Naive B cell (primary cell): ENCODE measurements at regions not wholly inside any gene's neighbourhood (a gene's known extent, or its start where the extent isn't known, plus 50 kb on each side); places are given as distances from the start of the nearest gene placed in this dataset.

ENCODE experiments used
- ATAC-seq, 2 donors: fragments of 150-1000 bp; cut with Tn5 transposase; 2 replicates each; pipeline ENCODE4 v1.10.0; 2021; ENCODE audit warnings: low read depth in 2 of 2, mild to moderate bottlenecking in 2 of 2, moderate library complexity in 2 of 2
- DNase-seq: peaks from one replicate; pipeline ENCODE4 v3.0.0; 2022
- H3K27ac Mint-ChIP-seq, 6 donors: one replicate each; pipeline ENCODE4 v1.8.0; 2020 to 2022; ENCODE audit warnings: mild to moderate bottlenecking in 6 of 6, mixed read lengths in 6 of 6, moderate library complexity in 5 of 6, inconsistent platforms in 2 of 6
- H3K27me3 Mint-ChIP-seq, 3 donors: one replicate each; pipeline ENCODE4 v1.8.0; 2021 to 2022; ENCODE audit warnings: mixed read lengths in 3 of 3, mild to moderate bottlenecking in 1 of 3
- H3K36me3 Mint-ChIP-seq, 2 donors: one replicate each; pipeline ENCODE4 v1.8.0; 2020 to 2022; ENCODE audit warnings: mixed read lengths in 2 of 2, inconsistent platforms in 1 of 2, mild to moderate bottlenecking in 1 of 2
- H3K4me1 Mint-ChIP-seq, 3 donors: one replicate each; pipeline ENCODE4 v1.8.0; 2020 to 2022; ENCODE audit warnings: mixed read lengths in 3 of 3, inconsistent platforms in 1 of 3, mild to moderate bottlenecking in 1 of 3, moderate library complexity in 1 of 3
- H3K4me3 Mint-ChIP-seq, 8 donors: one replicate each; pipeline ENCODE4 v1.8.0; 2020 to 2022; ENCODE audit warnings: mild to moderate bottlenecking in 8 of 8, mixed read lengths in 8 of 8, moderate library complexity in 8 of 8, inconsistent platforms in 2 of 8
- H3K9me3 Mint-ChIP-seq, 7 donors: one replicate each; pipeline ENCODE4 v1.8.0; 2020 to 2022; ENCODE audit warnings: mixed read lengths in 7 of 7, mild to moderate bottlenecking in 5 of 7, inconsistent platforms in 2 of 7, moderate library complexity in 1 of 7

DNA sequence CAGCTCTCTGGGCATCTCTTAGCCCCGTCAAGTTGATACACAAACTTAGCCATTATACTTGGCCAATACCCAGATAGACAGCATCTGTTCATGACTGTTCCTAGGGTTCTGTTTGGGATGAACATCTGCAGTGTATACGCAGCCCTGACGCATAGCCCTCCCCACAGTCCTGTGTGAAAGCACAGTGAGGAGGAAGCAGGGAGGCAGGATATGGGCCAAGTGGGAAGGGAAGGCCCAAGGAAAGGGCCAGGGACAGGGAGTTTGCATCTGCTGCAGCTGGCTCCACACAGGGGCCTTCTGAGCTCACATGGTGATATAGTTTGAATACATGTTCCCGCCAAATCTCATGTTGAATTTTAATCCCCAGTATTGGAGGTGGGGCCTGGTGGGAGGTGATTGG is 80.2 kb downstream of the CMPK2 start:
- peaks cover 0 to 5% (median 0%) of the 10 kb centered on the region in 3 donors for H3K27me3 Mint-ChIP-seq
- no peak overlapping the region for H3K4me3 Mint-ChIP-seq
- peaks cover 14 to 16% (median 15%) of the 10 kb centered on the region in 3 donors for H3K4me1 Mint-ChIP-seq
- H3K9me3 Mint-ChIP-seq: no peaks in the 10 kb centered on the region
- H3K36me3 Mint-ChIP-seq: no peaks in the 10 kb centered on the region
- DNase-seq (no peak), ATAC-seq (no peak)
- no peak overlapping the region for H3K27ac Mint-ChIP-seq

DNA sequence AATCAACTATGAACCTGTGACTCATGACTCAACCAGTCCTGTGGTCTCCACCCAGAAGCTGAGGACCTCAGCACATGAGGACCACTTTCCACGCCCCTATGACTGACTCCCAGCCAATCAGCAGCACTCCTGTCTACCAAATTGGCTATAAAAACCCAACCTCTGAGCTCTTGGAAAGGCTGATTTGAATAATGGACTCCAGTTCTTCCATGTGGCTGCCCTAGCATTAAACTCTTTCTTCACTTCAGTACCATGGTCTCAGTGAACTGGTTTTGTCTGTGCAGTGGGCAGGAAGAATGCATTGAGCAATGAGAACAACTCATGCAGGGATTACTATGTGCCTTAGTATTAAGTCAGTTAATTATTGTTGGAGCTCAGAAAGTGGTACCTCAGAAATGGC is 78.3 kb downstream of the CMPK2 start:
- Mint-ChIP-seq H3K27ac (no peak overlapping the region), H3K27me3 (peaks cover 0 to 5% (median 0%) of the 10 kb centered on the region in 3 donors), H3K9me3 (no peaks in the 10 kb centered on the region), H3K4me1 (no peaks in the 10 kb centered on the region), H3K4me3 (no peak overlapping the region), H3K36me3 (no peaks in the 10 kb centered on the region)
- ATAC-seq (no peak), DNase-seq (no peak)

DNA sequence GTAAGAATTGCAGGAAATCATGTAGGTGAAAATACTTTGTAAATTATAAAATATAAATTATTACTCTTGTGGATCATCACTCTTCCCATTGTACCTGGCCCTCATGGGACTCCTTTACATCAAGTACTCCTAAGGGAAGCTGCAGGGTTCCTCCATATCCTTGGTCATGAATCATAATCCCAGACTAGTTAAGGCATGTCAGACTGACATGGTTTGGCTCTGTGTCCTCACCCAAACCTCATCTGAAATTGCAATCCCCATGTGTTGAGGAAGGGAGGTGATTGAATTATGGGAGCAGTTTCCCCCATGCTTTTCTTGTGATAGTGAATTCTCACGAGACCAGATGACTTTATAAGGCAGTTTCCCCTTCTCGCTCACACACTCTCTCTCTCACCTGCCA is 77.1 kb downstream of the CMPK2 start:
- Mint-ChIP-seq H3K36me3 (no peaks in the 10 kb centered on the region), H3K27me3 (peaks cover 0 to 5% (median 0%) of the 10 kb centered on the region in 3 donors), H3K4me1 (no peaks in the 10 kb centered on the region), H3K27ac (no peak overlapping the region), H3K4me3 (no peak overlapping the region), H3K9me3 (no peaks in the 10 kb centered on the region)
- DNase-seq (no peak), ATAC-seq (no peak)

DNA sequence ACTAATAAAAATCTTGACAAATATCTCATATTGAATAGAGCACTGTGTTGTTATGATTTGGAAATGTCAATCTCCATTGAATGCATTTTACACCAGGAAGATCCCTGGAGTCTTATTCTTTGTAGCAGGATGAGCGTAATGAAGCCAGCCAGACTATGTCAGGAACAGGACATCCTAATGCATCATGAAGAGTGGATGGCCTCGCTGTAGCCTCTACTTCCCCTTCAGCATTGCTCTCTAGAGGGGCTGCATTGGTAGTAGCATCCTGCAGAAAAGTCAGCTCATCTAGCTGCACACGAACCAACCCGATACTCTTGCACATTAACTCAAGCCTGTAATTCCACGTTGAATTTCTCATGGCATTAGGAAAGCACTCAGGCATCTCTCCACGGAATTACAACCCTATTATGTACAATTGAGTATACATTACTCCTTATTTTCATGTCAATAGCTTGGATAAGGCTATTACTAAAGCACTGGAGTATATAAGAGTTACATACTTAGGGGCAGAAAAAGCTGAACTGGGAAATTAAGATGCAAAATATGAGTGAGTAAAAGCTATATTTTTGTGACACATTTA is 76.1 kb downstream of the CMPK2 start:
- Mint-ChIP-seq H3K36me3 (no peaks in the 10 kb centered on the region), H3K9me3 (no peaks in the 10 kb centered on the region), H3K27me3 (peaks cover 0 to 5% (median 0%) of the 10 kb centered on the region in 3 donors), H3K4me1 (no peaks in the 10 kb centered on the region), H3K27ac (no peak overlapping the region), H3K4me3 (no peak overlapping the region)
- ATAC-seq (no peak), DNase-seq (no peak)

DNA sequence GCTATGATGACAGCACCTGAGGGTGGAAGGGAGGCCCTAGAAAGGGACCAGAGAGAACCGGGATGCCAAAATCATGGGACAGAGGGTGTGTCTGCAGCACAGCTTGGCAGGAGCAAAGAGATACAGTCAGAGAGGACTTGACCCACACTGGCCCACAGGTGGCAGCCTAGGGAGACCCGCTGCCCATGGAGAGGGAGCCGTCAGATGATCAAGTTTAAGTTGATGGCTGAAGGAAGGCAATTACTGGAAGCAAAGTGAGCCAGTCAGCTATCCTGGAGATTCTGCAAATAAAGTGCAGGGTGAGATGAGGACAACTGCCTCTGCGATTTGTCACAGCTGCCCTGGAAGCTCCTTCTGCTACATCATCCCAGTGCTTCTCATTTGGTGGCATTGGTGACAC is 74.0 kb downstream of the CMPK2 start:
- H3K9me3 Mint-ChIP-seq: no peaks in the 10 kb centered on the region

DNA sequence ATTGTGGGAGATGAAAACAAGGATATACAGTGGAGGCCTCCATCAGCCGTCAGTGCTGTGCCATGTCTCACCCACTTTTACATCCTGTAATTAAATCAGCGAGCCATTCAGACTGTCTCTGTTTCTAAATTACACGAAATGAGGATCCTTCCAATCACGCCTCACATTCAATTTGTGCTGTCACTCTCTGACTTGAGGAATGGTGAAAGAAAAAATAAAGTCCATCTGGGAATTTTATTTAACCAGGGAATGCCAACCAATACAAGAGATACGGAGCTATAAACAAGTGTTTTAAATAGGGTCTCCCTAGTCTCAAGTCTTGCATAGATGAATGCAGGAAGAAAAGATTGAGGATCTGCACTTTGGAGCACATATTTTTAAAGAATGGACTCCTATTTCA is 72.8 kb downstream of the CMPK2 start:
- H3K4me1 Mint-ChIP-seq: no peaks in the 10 kb centered on the region
- ATAC-seq (no peak), DNase-seq (no peak)
- H3K27ac Mint-ChIP-seq: no peak overlapping the region
- H3K27me3 Mint-ChIP-seq: peaks cover 0 to 5% (median 0%) of the 10 kb centered on the region in 3 donors
- H3K9me3 Mint-ChIP-seq: no peaks in the 10 kb centered on the region
- no peak overlapping the region for H3K4me3 Mint-ChIP-seq
- H3K36me3 Mint-ChIP-seq: no peaks in the 10 kb centered on the region

More for the DNA sequence above, 74.0 kb downstream of the CMPK2 start:
- no peak for DNase-seq
- H3K27ac Mint-ChIP-seq: no peak overlapping the region
- H3K36me3 Mint-ChIP-seq: no peaks in the 10 kb centered on the region
- no peaks in the 10 kb centered on the region for H3K4me1 Mint-ChIP-seq
- no peak for ATAC-seq
- no peak overlapping the region for H3K4me3 Mint-ChIP-seq
- H3K27me3 Mint-ChIP-seq: peaks cover 0 to 5% (median 0%) of the 10 kb centered on the region in 3 donors

DNA sequence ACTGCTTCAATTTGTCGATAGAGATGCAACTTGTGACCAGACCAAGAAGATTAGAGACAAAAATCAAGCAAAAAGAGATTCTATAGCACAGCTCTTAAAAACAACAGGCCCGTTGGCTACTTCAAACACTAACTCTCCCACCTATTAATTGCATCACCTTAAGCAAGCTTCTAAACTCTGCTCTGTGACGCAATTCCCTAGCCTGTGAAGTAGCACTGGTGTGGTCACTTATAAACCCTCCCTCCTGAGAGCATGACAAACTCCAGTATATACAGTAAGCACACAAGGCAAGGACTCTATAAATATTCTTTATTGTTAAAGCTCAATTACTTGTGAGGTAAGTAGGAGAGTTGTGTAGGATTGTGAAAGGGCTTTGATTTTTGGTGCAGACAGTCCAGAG is 72.3 kb downstream of the CMPK2 start:
- DNase-seq (no peak), ATAC-seq (no peak)
- Mint-ChIP-seq H3K4me1 (no peaks in the 10 kb centered on the region), H3K9me3 (no peaks in the 10 kb centered on the region), H3K36me3 (no peaks in the 10 kb centered on the region), H3K27ac (no peak overlapping the region), H3K27me3 (peaks cover 0 to 5% (median 0%) of the 10 kb centered on the region in 3 donors), H3K4me3 (no peak overlapping the region)

DNA sequence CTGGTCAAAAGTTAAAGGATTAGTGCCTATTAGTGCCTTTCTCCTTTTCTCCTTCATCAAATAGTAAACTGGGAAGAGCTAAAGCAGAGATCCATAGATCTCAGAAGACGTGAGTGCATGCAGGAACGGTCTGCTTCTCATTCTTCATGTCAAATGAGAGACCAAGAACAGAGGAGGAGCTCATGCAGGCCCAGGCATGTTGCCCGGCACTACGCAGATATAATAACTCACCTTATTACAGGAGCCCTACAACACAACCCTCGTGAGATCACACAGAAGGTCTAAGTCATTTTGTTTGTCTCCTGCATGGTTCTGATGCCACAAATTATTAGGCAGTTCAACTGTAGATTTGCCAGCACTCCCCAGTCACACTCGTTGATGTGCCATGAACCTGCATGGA is 71.8 kb downstream of the CMPK2 start:
- Mint-ChIP-seq H3K27me3 (peaks cover 0 to 4% (median 0%) of the 10 kb centered on the region in 3 donors), H3K27ac (no peak overlapping the region), H3K4me3 (no peak overlapping the region), H3K36me3 (no peaks in the 10 kb centered on the region), H3K4me1 (no peaks in the 10 kb centered on the region), H3K9me3 (no peaks in the 10 kb centered on the region)
- ATAC-seq (no peak), DNase-seq (no peak)

DNA sequence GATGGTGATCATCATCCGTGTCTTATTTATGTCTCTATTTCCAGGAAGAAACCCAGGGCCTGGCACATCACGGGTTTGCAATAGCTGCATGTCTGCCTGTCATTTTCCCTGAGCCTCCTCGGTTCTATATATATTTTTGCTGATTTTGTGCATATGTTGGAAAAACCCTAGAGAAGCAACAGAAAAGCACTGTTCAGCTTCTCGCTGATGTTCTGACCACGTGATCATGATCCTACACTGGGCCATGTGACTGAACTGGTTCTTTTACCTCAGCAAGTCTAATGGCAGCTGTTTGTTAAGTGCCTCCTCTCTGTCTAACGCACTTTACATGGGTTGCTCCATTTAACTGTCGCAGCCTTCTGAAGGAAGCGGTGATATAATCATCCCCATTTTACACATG is 71.3 kb downstream of the CMPK2 start:
- H3K9me3 Mint-ChIP-seq: no peaks in the 10 kb centered on the region
- ATAC-seq: no peak
- H3K4me1 Mint-ChIP-seq: no peaks in the 10 kb centered on the region
- no peak for DNase-seq
- no peaks in the 10 kb centered on the region for H3K36me3 Mint-ChIP-seq
- no peak overlapping the region for H3K27ac Mint-ChIP-seq
- H3K4me3 Mint-ChIP-seq: no peak overlapping the region
- peaks cover 0 to 1% (median 0%) of the 10 kb centered on the region in 3 donors for H3K27me3 Mint-ChIP-seq
